Ishikawa (cell line): ENCODE measurements at regions not wholly inside any gene's neighbourhood (a gene's known extent, or its start where the extent isn't known, plus 50 kb on each side); places are given as distances from the start of the nearest gene placed in this dataset.

ENCODE experiments used
- CEBPB ChIP-seq: IDR thresholded peaks from 2 replicates; pipeline ENCODE4 v1.6.1; 2012
- CREB1 ChIP-seq: IDR thresholded peaks from 2 replicates; pipeline ENCODE4 v1.6.1; 2012; ENCODE audit warnings: low read depth
- EGR1 ChIP-seq: IDR thresholded peaks from 2 replicates; pipeline ENCODE4 v1.6.1; 2012
- EP300 ChIP-seq: IDR thresholded peaks from 2 replicates; pipeline ENCODE4 v1.6.1; 2012; ENCODE audit warnings: borderline replicate concordance
- FOXM1 ChIP-seq: IDR thresholded peaks from 2 replicates; pipeline ENCODE4 v1.6.1; 2012; ENCODE audit warnings: low read depth, borderline replicate concordance
- NFIC ChIP-seq: IDR thresholded peaks from 2 replicates; pipeline ENCODE4 v1.6.1; 2012
- RAD21 ChIP-seq: IDR thresholded peaks from 2 replicates; pipeline ENCODE4 v1.6.1; 2012; ENCODE audit warnings: low read depth
- TAF1 ChIP-seq: IDR thresholded peaks from 2 replicates; pipeline ENCODE4 v1.6.1; 2012; ENCODE audit warnings: low read depth, mild to moderate bottlenecking
- TCF12 ChIP-seq: IDR thresholded peaks from 2 replicates; pipeline ENCODE4 v1.6.1; 2012; ENCODE audit warnings: low read depth
- TEAD4 ChIP-seq: IDR thresholded peaks from 2 replicates; pipeline ENCODE4 v1.6.1; 2012
- USF1 ChIP-seq: IDR thresholded peaks from 2 replicates; pipeline ENCODE4 v1.6.1; 2012
- YY1 ChIP-seq: IDR thresholded peaks from 2 replicates; pipeline ENCODE4 v1.6.1; 2012; ENCODE audit warnings: low read depth
- ZBTB7A ChIP-seq: IDR thresholded peaks from 2 replicates; pipeline ENCODE4 v1.6.1; 2012; ENCODE audit warnings: low read depth
- TF ChIP-seq, protein P1 (sequence below): IDR thresholded peaks from 2 replicates; pipeline ENCODE4 v1.6.1; 2012; ENCODE audit warnings: low read depth, mild to moderate bottlenecking
- TF ChIP-seq, protein P2 (sequence below): IDR thresholded peaks from 2 replicates; pipeline ENCODE4 v1.6.1; 2012

DNA sequence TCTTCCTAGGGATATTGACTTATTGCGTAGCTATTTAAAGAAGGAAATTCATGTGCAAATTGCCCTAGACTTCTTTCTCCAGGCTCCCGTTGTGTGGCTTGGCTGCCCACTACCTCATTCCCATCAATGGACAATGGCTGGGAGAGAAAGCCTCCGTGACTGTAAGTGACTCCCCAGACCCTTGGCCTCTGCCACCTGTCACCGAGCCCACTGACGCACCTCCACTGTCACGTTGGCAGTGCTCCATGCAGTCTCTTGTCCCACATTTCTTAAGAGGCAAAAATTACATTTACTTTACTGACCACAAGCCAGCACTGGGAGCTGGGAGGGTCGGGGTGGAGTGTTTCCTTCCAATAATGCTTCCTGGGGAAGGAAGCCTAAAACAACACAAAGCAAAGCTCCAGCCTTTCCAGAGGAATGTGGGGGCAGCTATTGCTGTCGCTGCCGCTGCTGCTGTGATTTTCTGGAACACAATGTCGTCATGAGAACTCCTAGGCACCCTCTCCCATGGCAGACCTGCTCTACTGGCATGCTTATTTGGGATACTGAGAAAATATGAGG is 89.7 kb upstream of the STEAP1B start:
- TF ChIP-seq, protein P1, sequence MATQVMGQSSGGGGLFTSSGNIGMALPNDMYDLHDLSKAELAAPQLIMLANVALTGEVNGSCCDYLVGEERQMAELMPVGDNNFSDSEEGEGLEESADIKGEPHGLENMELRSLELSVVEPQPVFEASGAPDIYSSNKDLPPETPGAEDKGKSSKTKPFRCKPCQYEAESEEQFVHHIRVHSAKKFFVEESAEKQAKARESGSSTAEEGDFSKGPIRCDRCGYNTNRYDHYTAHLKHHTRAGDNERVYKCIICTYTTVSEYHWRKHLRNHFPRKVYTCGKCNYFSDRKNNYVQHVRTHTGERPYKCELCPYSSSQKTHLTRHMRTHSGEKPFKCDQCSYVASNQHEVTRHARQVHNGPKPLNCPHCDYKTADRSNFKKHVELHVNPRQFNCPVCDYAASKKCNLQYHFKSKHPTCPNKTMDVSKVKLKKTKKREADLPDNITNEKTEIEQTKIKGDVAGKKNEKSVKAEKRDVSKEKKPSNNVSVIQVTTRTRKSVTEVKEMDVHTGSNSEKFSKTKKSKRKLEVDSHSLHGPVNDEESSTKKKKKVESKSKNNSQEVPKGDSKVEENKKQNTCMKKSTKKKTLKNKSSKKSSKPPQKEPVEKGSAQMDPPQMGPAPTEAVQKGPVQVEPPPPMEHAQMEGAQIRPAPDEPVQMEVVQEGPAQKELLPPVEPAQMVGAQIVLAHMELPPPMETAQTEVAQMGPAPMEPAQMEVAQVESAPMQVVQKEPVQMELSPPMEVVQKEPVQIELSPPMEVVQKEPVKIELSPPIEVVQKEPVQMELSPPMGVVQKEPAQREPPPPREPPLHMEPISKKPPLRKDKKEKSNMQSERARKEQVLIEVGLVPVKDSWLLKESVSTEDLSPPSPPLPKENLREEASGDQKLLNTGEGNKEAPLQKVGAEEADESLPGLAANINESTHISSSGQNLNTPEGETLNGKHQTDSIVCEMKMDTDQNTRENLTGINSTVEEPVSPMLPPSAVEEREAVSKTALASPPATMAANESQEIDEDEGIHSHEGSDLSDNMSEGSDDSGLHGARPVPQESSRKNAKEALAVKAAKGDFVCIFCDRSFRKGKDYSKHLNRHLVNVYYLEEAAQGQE = no peak
- TF ChIP-seq ZBTB7A (no peak), EP300 (no peak), EGR1 (no peak), RAD21 (no peak), CREB1 (no peak), TEAD4 (no peak), USF1 (no peak), CEBPB (no peak), TCF12 (no peak), NFIC (no peak), FOXM1 (no peak), YY1 (no peak), TAF1 (no peak)
- TF ChIP-seq, protein P2, sequence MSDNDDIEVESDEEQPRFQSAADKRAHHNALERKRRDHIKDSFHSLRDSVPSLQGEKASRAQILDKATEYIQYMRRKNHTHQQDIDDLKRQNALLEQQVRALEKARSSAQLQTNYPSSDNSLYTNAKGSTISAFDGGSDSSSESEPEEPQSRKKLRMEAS = no peak

DNA sequence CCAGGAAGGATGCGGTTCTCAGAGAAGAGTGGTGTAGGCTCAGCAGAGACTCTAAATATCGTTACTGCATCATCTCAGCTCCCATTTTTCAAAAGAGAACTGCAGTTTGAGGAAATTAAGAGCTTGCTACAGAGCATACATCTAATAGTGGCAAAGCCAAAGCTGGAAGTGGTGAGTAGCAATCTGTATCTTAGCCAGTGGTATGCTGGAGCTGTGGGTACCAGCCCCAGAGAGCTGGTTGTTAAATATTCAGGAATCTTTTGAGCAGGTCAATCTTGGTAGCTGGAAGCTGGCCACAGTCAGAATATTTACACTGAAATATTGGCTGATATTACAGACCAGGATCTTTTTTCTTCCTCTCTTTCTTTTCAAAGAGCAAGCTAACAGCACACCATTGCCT is 88.4 kb upstream of the STEAP1B start:
- TF ChIP-seq ZBTB7A = no peak
- TF ChIP-seq FOXM1 = no peak
- TF ChIP-seq TCF12 = no peak
- TF ChIP-seq TAF1 = no peak
- TF ChIP-seq, protein P2 = no peak
- no peak for TF ChIP-seq YY1
- no peak for TF ChIP-seq RAD21
- TF ChIP-seq TEAD4 = no peak
- TF ChIP-seq CREB1 = no peak
- no peak for TF ChIP-seq NFIC
- TF ChIP-seq CEBPB = no peak
- TF ChIP-seq, protein P1 = no peak
- no peak for TF ChIP-seq USF1
- TF ChIP-seq EP300 = no peak
- TF ChIP-seq EGR1 = no peak

- TF ChIP-seq NFIC (no peak), USF1 (no peak), EGR1 (no peak), RAD21 (no peak), TEAD4 (no peak), EP300 (no peak), TCF12 (no peak), CREB1 (no peak), FOXM1 (no peak), ZBTB7A (no peak), YY1 (no peak), TAF1 (no peak), CEBPB (no peak)
- TF ChIP-seq, protein P2 = no peak
- TF ChIP-seq, protein P1 = no peak
Measured at GRCh38 chr7:22587322-22587721, 87.3 kb upstream of the STEAP1B start.
